GM20000 (cell line): ENCODE measurements at regions not wholly inside any gene's neighbourhood (a gene's known extent, or its start where the extent isn't known, plus 50 kb on each side); places are given as distances from the start of the nearest gene placed in this dataset.
"Not testable (repeated sequence)": the region's sequence is repeated elsewhere in the genome, so short reads cannot be mapped to it uniquely, and the experiment has no call there.

Source experiments
- DNase-seq: peaks from one replicate; pipeline ENCODE4 v3.0.0; 2012; ENCODE audit warnings: low spot score
- CTCF ChIP-seq: IDR thresholded peaks from 2 replicates; pipeline ENCODE4 v1.5.1; 2012; ENCODE audit warnings: mild to moderate bottlenecking, control low read depth; ENCODE audit errors: extremely low read depth, missing control alignments

DNA sequence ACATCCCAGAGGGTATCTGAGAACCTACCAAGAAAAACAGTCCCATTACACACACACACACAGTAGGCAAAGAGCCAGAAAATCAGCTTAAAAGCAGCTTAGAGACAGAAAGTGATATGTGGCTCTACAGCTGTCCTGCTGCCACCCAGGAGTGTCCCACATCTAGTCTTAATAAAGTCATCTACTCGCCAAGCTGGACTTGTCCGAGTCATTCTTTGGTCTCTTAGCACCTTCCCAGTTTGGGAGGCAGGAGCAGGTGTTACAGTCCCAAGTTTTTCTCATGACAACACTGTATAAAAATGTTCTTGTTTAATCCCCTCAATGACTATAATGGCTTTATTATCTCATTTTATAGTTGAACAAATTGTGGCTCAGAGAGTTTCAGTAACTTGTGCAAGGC is 252.5 kb upstream of the CASK start:
- no peak for TF ChIP-seq CTCF
- DNase-seq = no peak

DNA sequence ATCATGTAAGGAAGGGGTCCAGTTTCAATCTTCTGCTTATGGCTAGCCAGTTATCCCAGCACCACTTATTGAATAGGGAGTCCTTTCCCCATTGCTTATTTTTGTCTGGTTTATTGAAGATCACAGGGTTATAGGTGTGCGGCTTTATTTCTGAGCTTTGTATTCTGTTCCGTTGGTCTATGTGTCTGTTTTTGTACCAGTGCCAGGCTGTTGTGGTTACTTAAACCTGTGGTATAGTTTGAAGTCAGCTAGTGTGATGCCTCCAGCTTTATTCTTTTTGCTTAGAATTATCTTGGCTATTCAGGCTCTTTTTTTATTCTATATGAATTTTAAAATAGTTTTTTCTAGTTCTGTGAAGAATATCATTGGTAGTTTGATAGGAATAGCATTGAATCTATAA is 234.6 kb upstream of the CASK start:
- not testable (repeated sequence) for DNase-seq

DNA sequence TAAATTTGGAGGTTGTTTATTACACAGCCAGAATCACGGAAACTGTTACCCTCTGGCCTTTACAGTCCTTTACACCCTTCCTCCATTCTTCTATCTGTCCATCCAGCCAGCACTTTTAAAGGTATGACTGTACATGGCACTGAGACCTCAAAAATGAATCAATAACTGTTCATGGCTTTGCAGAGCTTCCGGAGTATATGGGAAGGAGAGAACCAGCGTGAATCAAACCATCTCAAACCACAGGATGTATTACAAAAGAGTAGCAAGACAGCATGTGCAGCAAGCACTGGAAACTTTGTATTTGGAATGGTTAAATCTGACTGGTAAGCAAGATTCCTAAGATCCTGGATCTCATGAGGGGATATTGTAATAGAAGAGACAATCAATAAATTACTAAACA is 228.5 kb upstream of the CASK start:
- TF ChIP-seq CTCF = no peak

GRCh38 chrX:42149765-42150164 is 226.4 kb upstream of the CASK start:
- no peak for DNase-seq
- TF ChIP-seq CTCF = no peak

More for the DNA sequence above, 228.5 kb upstream of the CASK start:
- no peak for DNase-seq

- TF ChIP-seq CTCF = no peak
- no peak for DNase-seq
Observed at GRCh38 chrX:42149281-42149680, 225.9 kb upstream of the CASK start.

GRCh38 chrX:42143866-42144592 is 220.7 kb upstream of the CASK start:
- no peak for DNase-seq
- no peak for TF ChIP-seq CTCF

DNA sequence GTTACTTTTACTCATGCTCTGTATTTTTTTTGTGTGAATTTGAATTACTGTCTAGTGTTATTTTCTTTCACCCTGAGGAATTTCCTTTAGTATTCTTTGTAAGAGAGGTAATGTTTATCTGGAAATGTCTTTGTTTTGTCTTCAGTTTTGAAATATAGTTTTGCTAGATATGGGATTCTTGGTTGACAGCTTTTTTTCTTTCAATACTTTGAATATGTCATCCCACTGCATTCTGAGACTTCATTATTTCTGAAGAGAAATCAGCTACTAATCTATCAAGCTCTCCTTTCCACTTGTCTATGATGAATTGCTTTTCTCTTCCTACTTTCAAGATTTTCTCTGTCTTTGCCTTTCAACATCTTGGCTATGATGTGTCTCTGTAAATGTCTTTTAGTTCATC is 217.0 kb upstream of the CASK start:
- TF ChIP-seq CTCF = no peak
- DNase-seq = no peak

DNA sequence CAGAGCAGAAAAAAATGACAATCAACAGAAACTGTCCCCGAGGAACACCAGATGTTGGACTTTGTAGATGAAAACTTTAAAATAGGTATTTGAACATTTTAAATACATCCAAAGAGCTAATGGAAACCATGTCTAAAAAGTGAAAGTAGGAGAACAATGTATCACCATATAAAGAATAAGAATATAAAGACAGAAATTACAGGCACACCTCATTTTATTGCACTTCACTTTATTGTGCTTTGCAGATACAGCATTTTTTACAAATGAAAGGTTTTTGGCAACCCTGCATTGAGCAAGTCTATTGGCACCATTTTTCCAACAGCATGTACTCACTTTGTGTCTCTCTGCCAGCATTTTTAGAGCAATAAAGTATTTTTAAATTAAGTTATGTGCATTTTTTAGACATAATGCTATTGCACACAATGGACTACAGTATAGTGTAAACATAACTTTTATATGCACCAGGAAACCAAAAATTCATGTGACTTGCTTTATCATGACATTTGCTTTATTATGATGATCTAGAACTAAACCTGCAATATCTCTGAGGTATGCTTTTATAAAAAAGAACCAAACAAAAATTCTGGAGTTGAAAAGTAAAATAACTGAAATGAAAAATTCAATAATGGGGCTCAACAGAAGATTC is 212.4 kb upstream of the CASK start:
- TF ChIP-seq CTCF = no peak
- no peak for DNase-seq
